ENCODE measurements at regions not wholly inside any gene's neighbourhood (a gene's known extent, or its start where the extent isn't known, plus 50 kb on each side); places are given as distances from the start of the nearest gene placed in this dataset.

DNA sequence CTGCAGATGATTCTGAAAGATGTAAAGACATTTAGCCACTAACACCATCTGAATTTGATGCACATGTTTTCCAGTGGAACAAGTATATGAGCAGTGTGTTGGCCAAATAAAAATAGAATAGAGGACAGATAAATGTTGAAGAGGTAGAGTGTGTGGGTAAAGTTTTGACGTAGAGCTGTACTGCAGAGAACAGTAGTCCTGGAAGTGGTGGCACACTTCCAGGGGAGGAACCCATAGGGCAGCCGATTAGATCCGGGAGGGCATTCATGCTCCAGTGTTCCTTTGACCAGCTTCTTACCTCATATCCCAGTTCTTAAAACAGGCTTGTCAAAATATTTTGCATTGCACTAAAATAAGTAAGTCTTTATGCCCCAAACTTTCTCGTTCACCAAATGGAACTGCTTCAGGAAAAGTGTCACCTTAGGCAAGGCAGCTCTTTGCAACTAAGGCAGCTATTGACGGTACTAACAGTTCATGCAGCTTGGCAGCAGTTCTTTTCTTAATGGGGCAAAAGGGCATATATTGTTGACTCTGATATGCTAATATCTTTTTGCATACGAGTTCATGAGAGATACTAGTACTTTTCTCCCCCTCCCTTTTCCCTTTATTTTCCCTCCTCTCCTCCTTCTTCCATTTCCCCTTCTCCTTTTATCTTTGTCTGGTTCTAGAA is 429.3 kb upstream of the AZI2 start (continued):
- TF ChIP-seq, protein P1, sequence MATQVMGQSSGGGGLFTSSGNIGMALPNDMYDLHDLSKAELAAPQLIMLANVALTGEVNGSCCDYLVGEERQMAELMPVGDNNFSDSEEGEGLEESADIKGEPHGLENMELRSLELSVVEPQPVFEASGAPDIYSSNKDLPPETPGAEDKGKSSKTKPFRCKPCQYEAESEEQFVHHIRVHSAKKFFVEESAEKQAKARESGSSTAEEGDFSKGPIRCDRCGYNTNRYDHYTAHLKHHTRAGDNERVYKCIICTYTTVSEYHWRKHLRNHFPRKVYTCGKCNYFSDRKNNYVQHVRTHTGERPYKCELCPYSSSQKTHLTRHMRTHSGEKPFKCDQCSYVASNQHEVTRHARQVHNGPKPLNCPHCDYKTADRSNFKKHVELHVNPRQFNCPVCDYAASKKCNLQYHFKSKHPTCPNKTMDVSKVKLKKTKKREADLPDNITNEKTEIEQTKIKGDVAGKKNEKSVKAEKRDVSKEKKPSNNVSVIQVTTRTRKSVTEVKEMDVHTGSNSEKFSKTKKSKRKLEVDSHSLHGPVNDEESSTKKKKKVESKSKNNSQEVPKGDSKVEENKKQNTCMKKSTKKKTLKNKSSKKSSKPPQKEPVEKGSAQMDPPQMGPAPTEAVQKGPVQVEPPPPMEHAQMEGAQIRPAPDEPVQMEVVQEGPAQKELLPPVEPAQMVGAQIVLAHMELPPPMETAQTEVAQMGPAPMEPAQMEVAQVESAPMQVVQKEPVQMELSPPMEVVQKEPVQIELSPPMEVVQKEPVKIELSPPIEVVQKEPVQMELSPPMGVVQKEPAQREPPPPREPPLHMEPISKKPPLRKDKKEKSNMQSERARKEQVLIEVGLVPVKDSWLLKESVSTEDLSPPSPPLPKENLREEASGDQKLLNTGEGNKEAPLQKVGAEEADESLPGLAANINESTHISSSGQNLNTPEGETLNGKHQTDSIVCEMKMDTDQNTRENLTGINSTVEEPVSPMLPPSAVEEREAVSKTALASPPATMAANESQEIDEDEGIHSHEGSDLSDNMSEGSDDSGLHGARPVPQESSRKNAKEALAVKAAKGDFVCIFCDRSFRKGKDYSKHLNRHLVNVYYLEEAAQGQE (IDR thresholded peaks at IDR 0.05; ENCODE audit: low read depth): no peak
- TF ChIP-seq SRF (IDR thresholded peaks at IDR 0.05; ENCODE audit: low read depth): no peak
- TF ChIP-seq CBX3 (IDR thresholded peaks at IDR 0.05; ENCODE audit: low read depth): no peak
- no peak for TF ChIP-seq POLR2AphosphoS5 (IDR thresholded peaks at IDR 0.05; ENCODE audit: low read depth, low read length)
- TF ChIP-seq JUND (IDR thresholded peaks at IDR 0.05): no peak
- TF ChIP-seq, protein P2, sequence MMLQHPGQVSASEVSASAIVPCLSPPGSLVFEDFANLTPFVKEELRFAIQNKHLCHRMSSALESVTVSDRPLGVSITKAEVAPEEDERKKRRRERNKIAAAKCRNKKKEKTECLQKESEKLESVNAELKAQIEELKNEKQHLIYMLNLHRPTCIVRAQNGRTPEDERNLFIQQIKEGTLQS (IDR thresholded peaks at IDR 0.05): no peak
- no peak for TF ChIP-seq EZH2 (IDR thresholded peaks at IDR 0.05)
- TF ChIP-seq ZFX (IDR thresholded peaks at IDR 0.05): no peak

DNA sequence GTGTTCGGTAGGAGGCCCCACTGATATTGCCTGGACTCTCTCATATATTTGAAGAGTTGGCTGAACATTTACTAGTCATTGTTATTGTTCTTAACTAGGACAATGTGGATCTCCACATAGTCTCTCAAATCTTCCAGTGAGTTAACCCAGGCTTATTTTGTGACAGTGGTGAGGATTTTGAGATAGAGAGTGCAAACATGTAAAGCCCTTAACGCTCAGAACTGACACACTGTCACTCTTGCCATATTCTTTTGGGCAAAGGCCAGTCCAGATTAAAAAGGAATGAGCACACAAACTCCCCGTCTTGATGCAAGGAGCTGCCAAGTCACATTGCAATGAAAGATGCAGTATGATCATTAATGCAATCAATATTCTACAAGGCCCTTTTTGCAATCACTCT is 431.9 kb upstream of the AZI2 start:
- no peaks in the 10 kb centered on the region for H3K79me2 ChIP-seq (ENCODE audit: insufficient read depth, low read length)
- intact Hi-C loops (cut with micrococcal nuclease): no loop called here
- no peaks in the 10 kb centered on the region for H4K20me1 ChIP-seq (ENCODE audit: insufficient read depth)
- no peak for ATAC-seq
- no peak overlapping the region for H3K4me3 ChIP-seq (replicated peaks in 1 of 2; ENCODE audit: low read depth in 1 of 2, low read length in 2 of 2)
- no peak overlapping the region for H2AFZ ChIP-seq (ENCODE audit: low read depth, low read length, poor library complexity, severe bottlenecking)
- no peaks in the 10 kb centered on the region for H3K36me3 ChIP-seq (ENCODE audit: control insufficient read depth in 1 of 2, insufficient read depth in 2 of 2, low read length in 2 of 2)
- ChIA-PET CTCF (no interaction called here), POLR2A (no interaction called here), RAD21 (ENCODE audit: low non-redundant PET in 1 of 2, low total read pairs in 2 of 2, uncharacterized antibody in 2 of 2, unreplicated experiment in 2 of 2) (no interaction called here)
- no peaks in the 10 kb centered on the region for H3K4me1 ChIP-seq (ENCODE audit: control insufficient read depth in 1 of 2, insufficient read depth in 2 of 2, low read length in 2 of 2)
- H3K9me2 ChIP-seq (ENCODE audit: insufficient read depth): no peaks in the 10 kb centered on the region
- no peak overlapping the region for H3K4me2 ChIP-seq (ENCODE audit: low read length)
- H3K9me3 ChIP-seq (ENCODE audit: control insufficient read depth in 1 of 2, insufficient read depth in 1 of 2, low read depth in 1 of 2, low read length in 2 of 2): no peaks in the 10 kb centered on the region
- no TSS peak for BruUV-seq (replicated peaks)
- no peaks in the 10 kb centered on the region for H3K27me3 ChIP-seq (ENCODE audit: insufficient read depth, low read length)
- DNase-seq (ENCODE audit: low read depth, low spot score): no peak
- no peak overlapping the region for H3K27ac ChIP-seq (ENCODE audit: low read depth, low read length)
- H3K9ac ChIP-seq (ENCODE audit: low read length): no peak overlapping the region
- TF ChIP-seq POLR2A (IDR thresholded peaks at IDR 0.05; ENCODE audit: borderline replicate concordance, extremely low read depth, insufficient read depth, insufficient read length) (no peak), EZH2 (IDR thresholded peaks at IDR 0.05) (no peak), RAD21 (IDR thresholded peaks at IDR 0.05; ENCODE audit: low read depth) (no peak), SIN3A (IDR thresholded peaks at IDR 0.05; ENCODE audit: low read depth) (no peak), EZH2phosphoT487 (IDR thresholded peaks at IDR 0.05; ENCODE audit: borderline replicate concordance) (no peak), POLR2AphosphoS5 (IDR thresholded peaks at IDR 0.05; ENCODE audit: low read depth, low read length) (no peak), TCF7L2 (IDR thresholded peaks at IDR 0.05; ENCODE audit: borderline replicate concordance, extremely low read depth, insufficient read depth, insufficient read length) (no peak), EGR1 (IDR thresholded peaks at IDR 0.05; ENCODE audit: low read depth) (no peak), ELF1 (IDR thresholded peaks at IDR 0.05; ENCODE audit: borderline replicate concordance, low read depth) (no peak), SP1 (IDR thresholded peaks at IDR 0.05; ENCODE audit: low read depth) (no peak)
- TF ChIP-seq, protein P2 (IDR thresholded peaks at IDR 0.05): no peak
- TF ChIP-seq, protein P3, sequence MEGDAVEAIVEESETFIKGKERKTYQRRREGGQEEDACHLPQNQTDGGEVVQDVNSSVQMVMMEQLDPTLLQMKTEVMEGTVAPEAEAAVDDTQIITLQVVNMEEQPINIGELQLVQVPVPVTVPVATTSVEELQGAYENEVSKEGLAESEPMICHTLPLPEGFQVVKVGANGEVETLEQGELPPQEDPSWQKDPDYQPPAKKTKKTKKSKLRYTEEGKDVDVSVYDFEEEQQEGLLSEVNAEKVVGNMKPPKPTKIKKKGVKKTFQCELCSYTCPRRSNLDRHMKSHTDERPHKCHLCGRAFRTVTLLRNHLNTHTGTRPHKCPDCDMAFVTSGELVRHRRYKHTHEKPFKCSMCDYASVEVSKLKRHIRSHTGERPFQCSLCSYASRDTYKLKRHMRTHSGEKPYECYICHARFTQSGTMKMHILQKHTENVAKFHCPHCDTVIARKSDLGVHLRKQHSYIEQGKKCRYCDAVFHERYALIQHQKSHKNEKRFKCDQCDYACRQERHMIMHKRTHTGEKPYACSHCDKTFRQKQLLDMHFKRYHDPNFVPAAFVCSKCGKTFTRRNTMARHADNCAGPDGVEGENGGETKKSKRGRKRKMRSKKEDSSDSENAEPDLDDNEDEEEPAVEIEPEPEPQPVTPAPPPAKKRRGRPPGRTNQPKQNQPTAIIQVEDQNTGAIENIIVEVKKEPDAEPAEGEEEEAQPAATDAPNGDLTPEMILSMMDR (IDR thresholded peaks at IDR 0.05 in 2 of 3, conservative IDR thresholded peaks at IDR 0.05 in 1 of 3; ENCODE audit: borderline replicate concordance in 1 of 3, insufficient read depth in 1 of 3, low read depth in 2 of 3, low read length in 2 of 3): no peak
- TF ChIP-seq, protein P4, sequence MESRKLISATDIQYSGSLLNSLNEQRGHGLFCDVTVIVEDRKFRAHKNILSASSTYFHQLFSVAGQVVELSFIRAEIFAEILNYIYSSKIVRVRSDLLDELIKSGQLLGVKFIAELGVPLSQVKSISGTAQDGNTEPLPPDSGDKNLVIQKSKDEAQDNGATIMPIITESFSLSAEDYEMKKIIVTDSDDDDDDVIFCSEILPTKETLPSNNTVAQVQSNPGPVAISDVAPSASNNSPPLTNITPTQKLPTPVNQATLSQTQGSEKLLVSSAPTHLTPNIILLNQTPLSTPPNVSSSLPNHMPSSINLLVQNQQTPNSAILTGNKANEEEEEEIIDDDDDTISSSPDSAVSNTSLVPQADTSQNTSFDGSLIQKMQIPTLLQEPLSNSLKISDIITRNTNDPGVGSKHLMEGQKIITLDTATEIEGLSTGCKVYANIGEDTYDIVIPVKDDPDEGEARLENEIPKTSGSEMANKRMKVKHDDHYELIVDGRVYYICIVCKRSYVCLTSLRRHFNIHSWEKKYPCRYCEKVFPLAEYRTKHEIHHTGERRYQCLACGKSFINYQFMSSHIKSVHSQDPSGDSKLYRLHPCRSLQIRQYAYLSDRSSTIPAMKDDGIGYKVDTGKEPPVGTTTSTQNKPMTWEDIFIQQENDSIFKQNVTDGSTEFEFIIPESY (IDR thresholded peaks at IDR 0.05; ENCODE audit: extremely low read depth, insufficient replicate concordance, low read length): no peak

All from HCT116 (cell line).